ENCODE measurements at regions not wholly inside any gene's neighbourhood (a gene's known extent, or its start where the extent isn't known, plus 50 kb on each side); places are given as distances from the start of the nearest gene placed in this dataset.

DNA sequence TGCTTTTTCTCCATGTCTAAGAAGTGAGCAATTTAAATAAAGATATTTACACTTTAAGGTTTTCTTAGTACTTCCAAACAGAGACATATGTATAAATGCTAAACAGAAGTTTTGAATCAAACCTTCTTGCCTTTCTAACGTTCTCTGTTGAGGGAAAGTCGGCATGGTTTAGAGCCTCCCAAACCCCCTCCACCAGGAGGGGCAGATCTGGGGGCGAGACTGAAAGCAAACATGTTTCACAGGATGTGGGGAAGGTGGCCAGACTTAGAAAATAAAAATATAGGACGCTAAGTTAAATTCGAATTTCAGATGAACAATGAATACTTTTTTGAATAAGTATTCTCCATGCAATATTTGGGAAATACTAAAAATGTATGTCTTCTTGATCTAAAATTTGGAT, 208.3 kb upstream of the SHH start:
- no peak for DNase-seq (ENCODE audit: low spot score in 2 of 2)
- no peak overlapping the region for H3K4me3 ChIP-seq
- H3K36me3 ChIP-seq = no peaks in the 10 kb centered on the region
- no peaks in the 10 kb centered on the region for H3K27me3 ChIP-seq
- no peaks in the 10 kb centered on the region for H3K4me1 ChIP-seq
- TF ChIP-seq POLR2AphosphoS5 (IDR thresholded peaks at IDR 0.05) (no peak), CTCF (IDR thresholded peaks at IDR 0.05) (no peak), EP300 (IDR thresholded peaks at IDR 0.05) (no peak), POLR2A (IDR thresholded peaks at IDR 0.05) (no peak)
- H3K27ac ChIP-seq = no peak overlapping the region
- 78% methylated on average over 5 of the region's 5 CpGs for WGBS
- H3K9me3 ChIP-seq = no peaks in the 10 kb centered on the region

DNA sequence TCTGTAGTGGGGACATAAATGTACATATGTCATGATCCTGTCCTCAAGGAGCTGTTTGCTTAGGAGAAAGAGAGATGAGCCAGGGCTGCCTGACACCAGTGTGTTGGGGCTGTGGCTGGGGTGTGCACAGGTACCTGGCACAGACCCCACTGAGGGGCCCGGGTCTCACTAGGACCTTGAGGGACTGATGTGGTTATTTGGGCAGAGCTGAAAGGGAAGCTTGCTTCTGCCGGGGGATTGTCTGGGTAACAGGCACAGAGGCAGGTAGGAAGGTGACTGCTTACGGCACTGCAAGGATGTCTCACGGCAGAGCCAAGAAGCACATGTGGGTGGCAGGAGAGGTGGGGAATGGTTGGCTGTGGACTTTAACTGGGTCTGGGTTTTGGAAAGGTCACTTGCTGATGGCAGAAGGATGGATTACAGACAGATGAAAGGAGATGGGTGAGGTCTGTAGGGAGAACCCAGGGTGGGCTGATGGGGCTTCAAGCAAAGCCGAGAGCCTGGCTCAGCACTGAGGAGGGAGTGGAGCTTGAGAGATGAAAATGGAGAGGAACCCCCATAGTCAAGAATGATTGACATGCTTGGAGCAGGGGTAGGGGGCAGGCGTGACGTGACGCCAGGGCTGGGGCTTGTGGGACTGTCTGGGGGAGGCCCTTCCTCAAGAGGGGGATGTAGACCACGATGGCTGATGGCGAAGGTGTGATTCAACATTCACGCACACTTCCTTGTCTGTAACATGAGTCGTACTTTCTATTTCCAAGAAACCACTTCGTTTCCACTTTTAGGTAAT, 207.7 kb upstream of the SHH start:
- TF ChIP-seq POLR2AphosphoS5 (IDR thresholded peaks at IDR 0.05) = no peak
- TF ChIP-seq CTCF (IDR thresholded peaks at IDR 0.05) = no peak
- no peak for TF ChIP-seq EP300 (IDR thresholded peaks at IDR 0.05)
- no peak for TF ChIP-seq POLR2A (IDR thresholded peaks at IDR 0.05)
- H3K4me3 ChIP-seq = no peak overlapping the region
- H3K27ac ChIP-seq = no peak overlapping the region
- no peaks in the 10 kb centered on the region for H3K4me1 ChIP-seq
- 90% methylated on average over 13 of the region's 13 CpGs for WGBS
- no peaks in the 10 kb centered on the region for H3K9me3 ChIP-seq
- H3K36me3 ChIP-seq = no peaks in the 10 kb centered on the region
- no peak for DNase-seq (ENCODE audit: low spot score in 2 of 2)
- H3K27me3 ChIP-seq = no peaks in the 10 kb centered on the region

- H3K9me3 ChIP-seq = no peaks in the 10 kb centered on the region
- H3K27me3 ChIP-seq = no peaks in the 10 kb centered on the region
- H3K4me3 ChIP-seq = no peak overlapping the region
- no peak overlapping the region for H3K27ac ChIP-seq
- TF ChIP-seq CTCF (IDR thresholded peaks at IDR 0.05) = no peak
- TF ChIP-seq POLR2AphosphoS5 (IDR thresholded peaks at IDR 0.05) = no peak
- TF ChIP-seq POLR2A (IDR thresholded peaks at IDR 0.05) = no peak
- TF ChIP-seq EP300 (IDR thresholded peaks at IDR 0.05) = no peak
- H3K4me1 ChIP-seq = no peaks in the 10 kb centered on the region
- DNase-seq (ENCODE audit: low spot score in 2 of 2) = no peak
- no peaks in the 10 kb centered on the region for H3K36me3 ChIP-seq
- WGBS = 81% methylated on average over 7 of the region's 7 CpGs
These were observed 207.0 kb upstream of the SHH start for GRCh38 chr7:156019308-156019707.

DNA sequence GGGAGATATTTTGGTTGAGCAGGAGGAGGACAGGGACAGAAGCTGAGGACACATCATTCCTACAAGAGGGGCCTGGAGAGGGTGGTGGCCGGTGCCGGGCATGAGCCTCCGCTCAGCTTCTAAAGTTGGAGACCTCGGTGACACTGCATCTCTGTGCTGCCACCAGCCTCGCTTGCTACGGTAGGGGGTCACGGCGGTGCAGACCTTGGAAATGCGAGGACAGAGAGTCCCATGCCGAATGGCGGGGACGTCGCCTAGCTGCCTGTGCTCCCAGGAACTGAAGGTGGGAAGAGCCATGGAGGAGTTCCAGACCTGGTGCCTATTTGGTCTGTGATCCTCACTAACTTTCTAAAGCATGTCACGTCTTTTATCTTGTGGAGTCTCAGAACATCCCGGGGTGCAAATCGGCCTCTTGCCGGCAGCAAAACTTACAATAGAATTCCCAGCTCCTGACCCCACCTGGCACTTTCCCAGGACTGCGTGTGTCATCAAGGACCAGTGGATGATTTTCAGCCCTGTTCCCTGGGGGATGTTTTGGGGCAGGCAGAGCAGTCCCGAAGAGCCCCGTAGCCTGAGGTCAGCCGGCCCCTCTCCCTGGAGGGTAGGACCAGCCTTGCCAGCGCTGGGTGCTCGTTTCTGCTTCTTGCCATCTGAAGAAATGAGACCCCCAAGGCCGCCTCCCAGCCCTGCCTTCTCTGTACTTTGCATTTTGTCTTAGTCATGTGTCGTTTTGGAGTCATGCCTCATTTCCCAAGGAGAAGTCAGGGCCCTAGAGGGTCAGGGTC, 205.8 kb upstream of the SHH start:
- DNase-seq (ENCODE audit: low spot score in 2 of 2) = no peak
- 83% methylated on average over 20 of the region's 25 CpGs for WGBS

More for the DNA sequence above, 205.8 kb upstream of the SHH start:
- H3K27me3 ChIP-seq = no peaks in the 10 kb centered on the region
- H3K36me3 ChIP-seq = no peaks in the 10 kb centered on the region
- H3K27ac ChIP-seq = no peak overlapping the region
- no peak overlapping the region for H3K4me3 ChIP-seq
- H3K4me1 ChIP-seq = no peaks in the 10 kb centered on the region
- no peaks in the 10 kb centered on the region for H3K9me3 ChIP-seq
- TF ChIP-seq POLR2A (IDR thresholded peaks at IDR 0.05) (no peak), POLR2AphosphoS5 (IDR thresholded peaks at IDR 0.05) (no peak), EP300 (IDR thresholded peaks at IDR 0.05) (no peak), CTCF (IDR thresholded peaks at IDR 0.05) (no peak)

All from suprapubic skin (tissue), 4 donors.